ENCODE measurements at regions not wholly inside any gene's neighbourhood (a gene's known extent, or its start where the extent isn't known, plus 50 kb on each side); places are given as distances from the start of the nearest gene placed in this dataset.

DNA sequence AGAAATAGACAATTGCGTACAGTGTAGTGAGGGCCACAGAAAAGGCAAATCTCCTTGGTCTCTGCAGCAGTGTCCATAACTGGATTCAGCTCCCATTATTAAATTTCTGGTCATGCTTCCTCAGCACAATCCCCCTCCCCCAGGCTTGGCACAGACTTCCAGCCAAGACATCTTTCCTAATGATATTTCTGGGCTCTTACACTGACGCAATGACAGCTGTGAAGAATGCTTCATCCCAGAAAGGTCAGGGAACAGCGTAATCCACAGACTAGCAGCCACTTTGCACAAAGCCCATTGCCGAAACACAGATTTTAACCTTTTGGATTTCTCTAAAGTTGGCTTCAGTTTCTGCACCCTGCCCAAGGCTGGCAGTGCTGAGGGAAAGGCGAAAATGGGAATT lies 597.6 kb upstream of the CPEB2 start:
- TF ChIP-seq, protein P1, sequence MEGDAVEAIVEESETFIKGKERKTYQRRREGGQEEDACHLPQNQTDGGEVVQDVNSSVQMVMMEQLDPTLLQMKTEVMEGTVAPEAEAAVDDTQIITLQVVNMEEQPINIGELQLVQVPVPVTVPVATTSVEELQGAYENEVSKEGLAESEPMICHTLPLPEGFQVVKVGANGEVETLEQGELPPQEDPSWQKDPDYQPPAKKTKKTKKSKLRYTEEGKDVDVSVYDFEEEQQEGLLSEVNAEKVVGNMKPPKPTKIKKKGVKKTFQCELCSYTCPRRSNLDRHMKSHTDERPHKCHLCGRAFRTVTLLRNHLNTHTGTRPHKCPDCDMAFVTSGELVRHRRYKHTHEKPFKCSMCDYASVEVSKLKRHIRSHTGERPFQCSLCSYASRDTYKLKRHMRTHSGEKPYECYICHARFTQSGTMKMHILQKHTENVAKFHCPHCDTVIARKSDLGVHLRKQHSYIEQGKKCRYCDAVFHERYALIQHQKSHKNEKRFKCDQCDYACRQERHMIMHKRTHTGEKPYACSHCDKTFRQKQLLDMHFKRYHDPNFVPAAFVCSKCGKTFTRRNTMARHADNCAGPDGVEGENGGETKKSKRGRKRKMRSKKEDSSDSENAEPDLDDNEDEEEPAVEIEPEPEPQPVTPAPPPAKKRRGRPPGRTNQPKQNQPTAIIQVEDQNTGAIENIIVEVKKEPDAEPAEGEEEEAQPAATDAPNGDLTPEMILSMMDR (IDR thresholded peaks at IDR 0.05) = no peak
- TF ChIP-seq POLR2A (IDR thresholded peaks at IDR 0.05; ENCODE audit: low read depth) = no peak

Data from esophagus muscularis mucosa (tissue), 3 donors.